Coronary artery (tissue), 2 donors: ENCODE measurements at regions not wholly inside any gene's neighbourhood (a gene's known extent, or its start where the extent isn't known, plus 50 kb on each side); places are given as distances from the start of the nearest gene placed in this dataset.

Experiments
- DNase-seq: peaks from one replicate; pipeline ENCODE4 v3.0.0-alpha.2; 2017; ENCODE audit warnings: low spot score
- H3K27ac ChIP-seq, 2 donors: fragments of 200-600 bp; sonication (generic); one replicate each; pipeline ENCODE4 v1.5.1; 2016 to 2019
- H3K4me3 ChIP-seq: fragments of 200-600 bp; sonication (generic); 2 replicates; pipeline ENCODE4 v1.5.1; 2016; ENCODE audit warnings: mild to moderate bottlenecking, moderate library complexity
- TF ChIP-seq, protein P1 (sequence below): fragments of 200-600 bp; sonication (generic); IDR thresholded peaks from one replicate; pipeline ENCODE4 v1.5.1; 2019; ENCODE audit warnings: antibody characterized with exemption

GRCh38 chr12:25058012-25058411 lies 109.1 kb upstream of the BCAT1 start:
- Histone ChIP-seq H3K27ac (no peak overlapping the region), H3K4me3 (no peak overlapping the region)
- TF ChIP-seq, protein P1, sequence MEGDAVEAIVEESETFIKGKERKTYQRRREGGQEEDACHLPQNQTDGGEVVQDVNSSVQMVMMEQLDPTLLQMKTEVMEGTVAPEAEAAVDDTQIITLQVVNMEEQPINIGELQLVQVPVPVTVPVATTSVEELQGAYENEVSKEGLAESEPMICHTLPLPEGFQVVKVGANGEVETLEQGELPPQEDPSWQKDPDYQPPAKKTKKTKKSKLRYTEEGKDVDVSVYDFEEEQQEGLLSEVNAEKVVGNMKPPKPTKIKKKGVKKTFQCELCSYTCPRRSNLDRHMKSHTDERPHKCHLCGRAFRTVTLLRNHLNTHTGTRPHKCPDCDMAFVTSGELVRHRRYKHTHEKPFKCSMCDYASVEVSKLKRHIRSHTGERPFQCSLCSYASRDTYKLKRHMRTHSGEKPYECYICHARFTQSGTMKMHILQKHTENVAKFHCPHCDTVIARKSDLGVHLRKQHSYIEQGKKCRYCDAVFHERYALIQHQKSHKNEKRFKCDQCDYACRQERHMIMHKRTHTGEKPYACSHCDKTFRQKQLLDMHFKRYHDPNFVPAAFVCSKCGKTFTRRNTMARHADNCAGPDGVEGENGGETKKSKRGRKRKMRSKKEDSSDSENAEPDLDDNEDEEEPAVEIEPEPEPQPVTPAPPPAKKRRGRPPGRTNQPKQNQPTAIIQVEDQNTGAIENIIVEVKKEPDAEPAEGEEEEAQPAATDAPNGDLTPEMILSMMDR, result no peak
- no peak for DNase-seq

- TF ChIP-seq, protein P1, result no peak
- no peak for DNase-seq
- Histone ChIP-seq H3K27ac (no peak overlapping the region), H3K4me3 (no peak overlapping the region)
Observed at GRCh38 chr12:25056486-25057130, 107.7 kb upstream of the BCAT1 start.

- no peak overlapping the region for H3K4me3 ChIP-seq
- TF ChIP-seq, protein P1, result no peak
- DNase-seq, result no peak
- no peak overlapping the region for H3K27ac ChIP-seq
Observed at GRCh38 chr12:25056011-25056410, 107.1 kb upstream of the BCAT1 start.

DNA sequence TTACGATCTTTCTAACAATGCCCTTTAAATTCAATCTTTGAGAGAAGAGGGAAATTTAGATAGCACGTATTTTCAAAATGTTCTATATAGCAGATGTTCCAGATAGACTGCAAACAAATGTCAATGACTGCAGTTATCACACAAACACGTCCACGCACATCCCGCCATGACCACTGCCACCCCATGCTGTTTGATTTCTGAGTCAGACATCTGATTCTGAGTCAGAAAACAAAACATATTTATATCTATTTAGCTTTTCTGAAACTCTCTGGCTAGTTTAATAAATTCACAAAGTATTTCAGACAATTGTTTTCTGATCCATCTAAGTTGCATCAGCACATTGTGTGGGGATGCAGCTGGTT lies 105.9 kb upstream of the BCAT1 start:
- no peak overlapping the region for H3K27ac ChIP-seq
- TF ChIP-seq, protein P1, result no peak
- H3K4me3 ChIP-seq, result peak overlapping the region; percentile 14
- no peak for DNase-seq

DNA sequence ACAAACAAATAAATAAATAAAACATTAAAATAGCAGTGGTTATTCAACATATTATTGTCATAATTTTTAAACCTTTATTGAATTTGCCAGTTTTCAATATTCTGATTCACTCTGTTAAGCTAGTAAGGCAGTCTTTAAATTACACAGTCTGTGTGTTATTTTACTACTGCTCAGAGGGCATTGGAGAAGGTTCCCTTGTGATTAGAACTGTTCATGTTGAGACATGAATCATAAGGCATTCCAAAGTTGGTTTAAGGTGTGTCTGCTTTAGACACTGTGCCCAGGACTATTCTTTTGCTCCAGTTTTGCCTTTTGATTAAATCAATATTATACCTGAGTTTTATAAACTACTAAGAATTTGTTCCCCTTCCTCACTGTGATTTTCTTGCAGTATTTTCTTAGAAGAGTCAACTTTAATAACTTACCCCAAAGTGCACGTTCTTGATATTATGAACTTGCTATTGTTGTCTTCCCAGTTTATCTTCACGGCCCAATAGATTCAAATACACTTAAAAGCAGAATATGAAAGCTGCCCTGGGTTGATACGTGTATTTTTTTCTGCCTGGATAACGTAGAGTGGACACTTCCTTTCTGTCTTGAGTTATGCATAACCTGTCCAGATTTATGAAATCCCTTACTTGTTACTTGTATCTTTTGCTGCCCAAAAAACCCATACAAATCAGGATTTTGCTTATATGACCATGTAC lies 105.3 kb upstream of the BCAT1 start:
- DNase-seq, result no peak
- TF ChIP-seq, protein P1, result no peak
- Histone ChIP-seq H3K4me3 (peak overlapping the region; percentile 14), H3K27ac (no peak overlapping the region)

DNA sequence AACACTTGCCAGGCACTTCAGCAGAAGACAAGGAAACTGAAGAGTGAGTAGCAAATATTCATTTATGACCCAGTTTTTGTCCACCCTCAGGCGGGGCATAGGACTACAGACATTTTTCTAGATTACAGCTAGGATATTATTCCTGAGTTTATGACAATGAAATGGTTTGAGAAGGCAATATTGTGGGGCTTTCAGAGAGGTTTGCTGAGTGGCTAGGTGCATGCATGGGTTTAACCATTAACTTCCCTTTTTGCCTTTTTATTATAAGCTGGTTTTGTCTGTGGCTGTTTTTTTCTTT lies 104.0 kb upstream of the BCAT1 start:
- H3K27ac ChIP-seq, result peak overlapping the region in 1 of 2 donors; percentile 33

More for the DNA sequence above, 104.0 kb upstream of the BCAT1 start:
- TF ChIP-seq, protein P1, result no peak
- DNase-seq, result no peak
- H3K4me3 ChIP-seq, result peak overlapping the region; percentile 55
